ENCODE measurements at regions not wholly inside any gene's neighbourhood (a gene's known extent, or its start where the extent isn't known, plus 50 kb on each side); places are given as distances from the start of the nearest gene placed in this dataset.

DNA sequence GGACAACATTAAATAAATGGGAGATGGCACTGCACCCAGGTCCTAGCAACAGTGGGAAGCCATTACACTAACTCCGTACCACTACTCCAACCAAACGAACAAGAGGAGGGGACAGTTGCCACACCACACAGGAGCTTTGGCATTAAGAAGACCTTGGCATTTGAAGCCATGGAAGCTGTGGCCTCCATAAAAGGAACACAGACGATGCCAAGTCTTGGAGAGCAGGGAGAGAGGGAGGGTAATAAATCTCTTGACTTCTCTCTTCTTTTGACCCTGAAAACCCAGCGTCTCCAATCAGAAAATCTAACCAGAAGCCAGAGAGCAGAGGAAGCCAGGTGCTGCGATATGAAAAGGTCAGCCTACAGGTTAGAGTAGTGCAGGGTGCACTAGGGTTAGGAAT, 338.8 kb upstream of the TMEM132C start:
- H3K27ac ChIP-seq (ENCODE audit: low read depth, low read length, poor library complexity, severe bottlenecking): no peak overlapping the region
- no peak overlapping the region for H3K9ac ChIP-seq (ENCODE audit: low read length)
- H3K4me1 ChIP-seq (ENCODE audit: insufficient read depth, low read length, severe bottlenecking): no peaks in the 10 kb centered on the region
- H3K9me3 ChIP-seq (ENCODE audit: low read length): no peaks in the 10 kb centered on the region
- no peak for TF ChIP-seq EZH2 (IDR thresholded peaks at IDR 0.05; ENCODE audit: borderline replicate concordance, low read length)
- TF ChIP-seq, protein P1, sequence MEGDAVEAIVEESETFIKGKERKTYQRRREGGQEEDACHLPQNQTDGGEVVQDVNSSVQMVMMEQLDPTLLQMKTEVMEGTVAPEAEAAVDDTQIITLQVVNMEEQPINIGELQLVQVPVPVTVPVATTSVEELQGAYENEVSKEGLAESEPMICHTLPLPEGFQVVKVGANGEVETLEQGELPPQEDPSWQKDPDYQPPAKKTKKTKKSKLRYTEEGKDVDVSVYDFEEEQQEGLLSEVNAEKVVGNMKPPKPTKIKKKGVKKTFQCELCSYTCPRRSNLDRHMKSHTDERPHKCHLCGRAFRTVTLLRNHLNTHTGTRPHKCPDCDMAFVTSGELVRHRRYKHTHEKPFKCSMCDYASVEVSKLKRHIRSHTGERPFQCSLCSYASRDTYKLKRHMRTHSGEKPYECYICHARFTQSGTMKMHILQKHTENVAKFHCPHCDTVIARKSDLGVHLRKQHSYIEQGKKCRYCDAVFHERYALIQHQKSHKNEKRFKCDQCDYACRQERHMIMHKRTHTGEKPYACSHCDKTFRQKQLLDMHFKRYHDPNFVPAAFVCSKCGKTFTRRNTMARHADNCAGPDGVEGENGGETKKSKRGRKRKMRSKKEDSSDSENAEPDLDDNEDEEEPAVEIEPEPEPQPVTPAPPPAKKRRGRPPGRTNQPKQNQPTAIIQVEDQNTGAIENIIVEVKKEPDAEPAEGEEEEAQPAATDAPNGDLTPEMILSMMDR (IDR thresholded peaks at IDR 0.05; ENCODE audit: low read length): no peak
- no peaks in the 10 kb centered on the region for H4K20me1 ChIP-seq (ENCODE audit: insufficient read depth, low read length)
- H3K36me3 ChIP-seq (ENCODE audit: insufficient read depth, low read length): no peaks in the 10 kb centered on the region
- H3K27me3 ChIP-seq (ENCODE audit: insufficient read depth, low read length): no peaks in the 10 kb centered on the region
- no peak overlapping the region for H3K4me2 ChIP-seq (ENCODE audit: low read length)
- no peaks in the 10 kb centered on the region for H3K79me2 ChIP-seq (ENCODE audit: insufficient read depth, low read length)
- H3K4me3 ChIP-seq (ENCODE audit: low read depth, low read length, poor library complexity, severe bottlenecking): no peak overlapping the region
- H2AFZ ChIP-seq (ENCODE audit: low read length): no peak overlapping the region
- H3F3A ChIP-seq (ENCODE audit: insufficient read depth, low read length): no peaks in the 10 kb centered on the region
- no peaks in the 10 kb centered on the region for H3K9me2 ChIP-seq (ENCODE audit: low read depth, low read length)

DNA sequence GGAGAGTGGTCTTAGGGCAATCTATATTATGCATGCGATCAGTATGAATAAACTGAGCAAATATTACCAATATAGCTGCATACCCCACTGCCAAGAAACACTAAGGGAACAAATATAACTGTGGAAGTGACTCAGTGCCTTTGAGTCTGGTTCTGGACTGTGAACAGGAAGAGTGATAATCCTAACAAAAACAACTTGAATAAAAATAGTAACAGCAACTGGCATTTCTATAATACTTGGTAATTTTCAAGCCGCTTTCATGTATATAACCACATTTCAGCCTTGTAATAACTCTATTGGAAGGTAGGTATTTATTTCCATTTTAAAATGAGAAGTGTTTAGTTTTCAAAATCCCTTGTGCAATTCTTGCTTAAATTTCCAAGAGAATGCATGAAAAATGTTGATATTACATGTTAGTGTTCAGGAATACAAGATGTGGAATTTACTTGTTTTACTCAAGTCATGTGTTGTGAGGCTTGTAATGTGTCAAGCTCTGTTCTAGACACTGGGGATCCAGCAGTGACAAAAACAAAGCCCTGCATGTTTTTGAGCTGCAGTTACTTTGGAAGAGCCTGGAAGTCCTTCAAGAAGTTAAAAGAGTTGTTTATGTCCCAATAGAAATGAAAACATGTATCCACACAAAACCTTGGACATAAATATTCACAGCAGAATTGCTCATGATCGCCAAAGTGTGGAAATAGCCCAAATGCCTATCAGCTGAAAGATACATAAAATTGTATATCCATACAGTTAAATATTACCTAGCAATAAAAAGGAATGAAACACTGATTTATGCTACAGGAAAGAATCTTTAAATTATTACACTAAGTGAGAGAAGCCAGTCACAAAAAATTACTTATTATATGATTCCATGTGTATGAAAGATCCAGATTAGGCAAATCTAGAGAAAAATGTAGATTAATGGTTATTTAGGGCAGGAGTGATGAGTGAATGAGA, 338.1 kb upstream of the TMEM132C start:
- Histone ChIP-seq H3K9me3 (ENCODE audit: low read length) (no peaks in the 10 kb centered on the region), H3K4me1 (ENCODE audit: insufficient read depth, low read length, severe bottlenecking) (no peaks in the 10 kb centered on the region), H3K79me2 (ENCODE audit: insufficient read depth, low read length) (no peaks in the 10 kb centered on the region), H3K4me3 (ENCODE audit: low read depth, low read length, poor library complexity, severe bottlenecking) (no peak overlapping the region), H3K36me3 (ENCODE audit: insufficient read depth, low read length) (no peaks in the 10 kb centered on the region), H4K20me1 (ENCODE audit: insufficient read depth, low read length) (no peaks in the 10 kb centered on the region), H3K9me2 (ENCODE audit: low read depth, low read length) (no peaks in the 10 kb centered on the region), H3K9ac (ENCODE audit: low read length) (no peak overlapping the region), H2AFZ (ENCODE audit: low read length) (no peak overlapping the region), H3K4me2 (ENCODE audit: low read length) (no peak overlapping the region), H3K27me3 (ENCODE audit: insufficient read depth, low read length) (no peaks in the 10 kb centered on the region), H3K27ac (ENCODE audit: low read depth, low read length, poor library complexity, severe bottlenecking) (no peak overlapping the region), H3F3A (ENCODE audit: insufficient read depth, low read length) (no peaks in the 10 kb centered on the region)
- TF ChIP-seq, protein P1 (IDR thresholded peaks at IDR 0.05; ENCODE audit: low read length): no peak
- TF ChIP-seq EZH2 (IDR thresholded peaks at IDR 0.05; ENCODE audit: borderline replicate concordance, low read length): no peak

DNA sequence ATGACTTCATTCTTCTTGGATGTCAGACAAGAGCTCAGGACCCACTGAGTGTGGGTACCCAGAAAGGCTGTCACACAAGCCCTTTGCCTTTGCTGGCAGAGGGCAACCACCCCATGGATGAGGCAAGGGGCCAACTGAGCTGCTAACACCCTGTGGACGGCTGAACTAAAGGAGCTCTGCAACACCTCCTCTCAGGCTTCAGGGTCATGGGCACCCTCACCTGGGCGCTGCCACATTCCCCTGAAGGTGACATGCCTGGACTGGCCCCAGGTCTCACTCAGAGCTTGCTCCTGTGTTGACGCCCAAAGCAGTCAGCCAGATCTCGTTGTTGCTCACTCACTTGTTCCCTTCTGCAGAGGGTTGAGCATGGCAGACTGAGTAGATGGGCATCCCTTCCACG, 336.8 kb upstream of the TMEM132C start:
- no peaks in the 10 kb centered on the region for H3K9me3 ChIP-seq (ENCODE audit: low read length)
- H3K36me3 ChIP-seq (ENCODE audit: insufficient read depth, low read length): no peaks in the 10 kb centered on the region
- TF ChIP-seq, protein P1 (IDR thresholded peaks at IDR 0.05; ENCODE audit: low read length): no peak
- no peak for TF ChIP-seq EZH2 (IDR thresholded peaks at IDR 0.05; ENCODE audit: borderline replicate concordance, low read length)

More for the DNA sequence above, 336.8 kb upstream of the TMEM132C start:
- Histone ChIP-seq H3K79me2 (ENCODE audit: insufficient read depth, low read length) (no peaks in the 10 kb centered on the region), H3K27me3 (ENCODE audit: insufficient read depth, low read length) (no peaks in the 10 kb centered on the region), H3K27ac (ENCODE audit: low read depth, low read length, poor library complexity, severe bottlenecking) (no peak overlapping the region), H3K9ac (ENCODE audit: low read length) (no peak overlapping the region), H3F3A (ENCODE audit: insufficient read depth, low read length) (no peaks in the 10 kb centered on the region), H3K9me2 (ENCODE audit: low read depth, low read length) (no peaks in the 10 kb centered on the region), H4K20me1 (ENCODE audit: insufficient read depth, low read length) (no peaks in the 10 kb centered on the region), H3K4me2 (ENCODE audit: low read length) (no peak overlapping the region), H3K4me3 (ENCODE audit: low read depth, low read length, poor library complexity, severe bottlenecking) (no peak overlapping the region), H2AFZ (ENCODE audit: low read length) (no peak overlapping the region), H3K4me1 (ENCODE audit: insufficient read depth, low read length, severe bottlenecking) (no peaks in the 10 kb centered on the region)
